IMR-90 (cell line): ENCODE measurements at regions not wholly inside any gene's neighbourhood (a gene's known extent, or its start where the extent isn't known, plus 50 kb on each side); places are given as distances from the start of the nearest gene placed in this dataset.

Source experiments
- ATAC-seq: fragments of 200-7000 bp; cut with Tn5 transposase; 2 replicates; pipeline ENCODE4 v1.9.1; 2020; ENCODE audit warnings: low read depth, mild to moderate bottlenecking, moderate library complexity
- BruUV-seq: library from RNA; stranded (reverse); fragments of 400-500 nt; replicated peaks from 2 replicates; lab custom pipeline; 2021; lab: Mats Ljungman, UMichigan
- CTCF ChIA-PET: fragments of 300-600 bp; formaldehyde crosslinking; extraction: SDS; loops from one replicate; lab custom pipeline; 2021; ENCODE audit warnings: antibody characterized with exemption; lab: Yijun Ruan, JAX
- POLR2A ChIA-PET: fragments of 300-600 bp; sonication (Branson Sonifier 250); formaldehyde crosslinking; loops from one replicate; lab custom pipeline; 2022; ENCODE audit warnings: antibody characterized with exemption; ENCODE audit not compliant: unreplicated experiment; lab: Charles Lee
- DNase-seq: peaks from one replicate; pipeline ENCODE4 v3.0.0; 2013
- H2AFZ ChIP-seq: replicated peaks from 2 replicates; pipeline ENCODE3; 2013; ENCODE audit warnings: low read length, mild to moderate bottlenecking; ENCODE audit not compliant: poor library complexity
- H2AK5ac ChIP-seq: 2 replicates; pipeline ENCODE4 v1.6.1; 2013; ENCODE audit warnings: low read depth, low read length, inconsistent platforms
- H2AK9ac ChIP-seq: replicated peaks from 2 replicates; pipeline ENCODE3; 2013; ENCODE audit warnings: mild to moderate bottlenecking, low read depth, low read length, moderate library complexity; ENCODE audit not compliant: poor library complexity
- H2BK120ac ChIP-seq: 2 replicates; pipeline ENCODE4 v1.6.1; 2013; ENCODE audit warnings: low read depth, low read length, inconsistent platforms
- H2BK15ac ChIP-seq: 3 replicates; pipeline ENCODE4 v1.6.1; 2013; ENCODE audit warnings: low read depth, low read length, inconsistent platforms
- H2BK20ac ChIP-seq: 2 replicates; pipeline ENCODE4 v1.6.1; 2013; ENCODE audit warnings: low read depth, mild to moderate bottlenecking, inconsistent platforms, low read length, moderate library complexity
- H2BK5ac ChIP-seq: 2 replicates; pipeline ENCODE4 v1.6.1; 2013; ENCODE audit warnings: mild to moderate bottlenecking, low read depth, low read length, inconsistent platforms; ENCODE audit not compliant: poor library complexity, severe bottlenecking
- H3K14ac ChIP-seq: replicated peaks from 2 replicates; pipeline ENCODE4 v1.6.1; 2013; ENCODE audit warnings: low read depth, low read length, inconsistent platforms
- H3K18ac ChIP-seq: 2 replicates; pipeline ENCODE4 v1.6.1; 2013; ENCODE audit warnings: low read depth, low read length, control low read depth
- H3K23ac ChIP-seq: 2 replicates; pipeline ENCODE4 v1.6.1; 2013; ENCODE audit warnings: low read depth, low read length, inconsistent platforms
- H3K27ac ChIP-seq: 2 replicates; pipeline ENCODE4 v1.5.1; 2013; ENCODE audit warnings: mild to moderate bottlenecking, control low read depth, low read length; ENCODE audit not compliant: insufficient read depth
- H3K27me3 ChIP-seq: 2 replicates; pipeline ENCODE4 v1.6.1; 2013; ENCODE audit warnings: low read length; ENCODE audit not compliant: control insufficient read depth, insufficient read depth
- H3K36me3 ChIP-seq: 2 replicates; pipeline ENCODE4 v1.6.1; 2013; ENCODE audit warnings: low read length, mixed read lengths; ENCODE audit not compliant: control insufficient read depth, insufficient read depth
- H3K4ac ChIP-seq: 2 replicates; pipeline ENCODE4 v1.6.1; 2013; ENCODE audit warnings: low read depth, low read length, inconsistent platforms
- H3K4me1 ChIP-seq: 2 replicates; pipeline ENCODE4 v1.6.1; 2013; ENCODE audit warnings: low read length, mixed read lengths; ENCODE audit not compliant: control insufficient read depth, insufficient read depth
- H3K4me2 ChIP-seq: 2 replicates; pipeline ENCODE4 v1.6.1; 2013; ENCODE audit warnings: low read depth, mild to moderate bottlenecking, control low read depth, low read length, moderate library complexity
- H3K4me3 ChIP-seq: 2 replicates; pipeline ENCODE4 v1.5.1; 2013; ENCODE audit warnings: low read depth, mild to moderate bottlenecking, control low read depth, low read length, moderate library complexity; ENCODE audit not compliant: insufficient read depth
- H3K56ac ChIP-seq: 2 replicates; pipeline ENCODE4 v1.6.1; 2013; ENCODE audit warnings: low read length, inconsistent platforms; ENCODE audit not compliant: insufficient read depth; ENCODE audit errors: extremely low read depth
- H3K79me1 ChIP-seq, 2 experiments: 2 replicates each; pipeline ENCODE4 v1.6.1; 2013; ENCODE audit warnings: low read length in 2 of 2, inconsistent platforms in 1 of 2, low read depth in 1 of 2
- H3K9ac ChIP-seq: 2 replicates; pipeline ENCODE4 v1.6.1; 2013; ENCODE audit warnings: low read depth, low read length, control low read depth
- H3K9me1 ChIP-seq: 2 replicates; pipeline ENCODE4 v1.6.1; 2013; ENCODE audit warnings: low read length, inconsistent platforms; ENCODE audit not compliant: insufficient read depth
- H3K9me3 ChIP-seq: 2 replicates; pipeline ENCODE4 v1.6.1; 2013; ENCODE audit warnings: low read length; ENCODE audit not compliant: control insufficient read depth, insufficient read depth
- H4K20me1 ChIP-seq: 2 replicates; pipeline ENCODE4 v1.6.1; 2013; ENCODE audit warnings: low read length, inconsistent platforms; ENCODE audit not compliant: insufficient read depth
- H4K5ac ChIP-seq: 2 replicates; pipeline ENCODE4 v1.6.1; 2013; ENCODE audit warnings: mild to moderate bottlenecking, low read depth, low read length, control low read depth
- H4K8ac ChIP-seq, 2 experiments: 2 replicates each; pipeline ENCODE4 v1.6.1; 2013; ENCODE audit warnings: low read depth in 2 of 2, low read length in 2 of 2, control low read depth in 1 of 2, inconsistent platforms in 1 of 2
- H4K91ac ChIP-seq: 2 replicates; pipeline ENCODE4 v1.6.1; 2013; ENCODE audit warnings: low read depth, low read length, inconsistent platforms; ENCODE audit not compliant: insufficient read depth
- BHLHE40 ChIP-seq: fragments of 150-350 bp; IDR thresholded peaks from 2 replicates; pipeline ENCODE4 v1.6.1; 2016; ENCODE audit warnings: mild to moderate bottlenecking, low read depth, low read length
- CEBPB ChIP-seq: IDR thresholded peaks from 2 replicates; pipeline ENCODE4 v1.6.1; 2012; ENCODE audit warnings: low read depth, low read length, improper control_type of control experiment
- MAZ ChIP-seq: IDR thresholded peaks from 2 replicates; pipeline ENCODE4 v1.6.1; 2012; ENCODE audit warnings: low read depth, mild to moderate bottlenecking, low read length, improper control_type of control experiment, moderate library complexity, borderline replicate concordance
- MXI1 ChIP-seq: IDR thresholded peaks from 2 replicates; pipeline ENCODE4 v1.6.1; 2012; ENCODE audit warnings: low read depth, mild to moderate bottlenecking, low read length, moderate library complexity, borderline replicate concordance
- NFE2L2 ChIP-seq: fragments of 150-350 bp; IDR thresholded peaks from 2 replicates; pipeline ENCODE4 v1.6.1; 2016; ENCODE audit warnings: low read depth, mild to moderate bottlenecking, low read length
- POLR2A ChIP-seq: IDR thresholded peaks from 2 replicates; pipeline ENCODE4 v1.6.1; 2012; ENCODE audit warnings: mild to moderate bottlenecking, low read depth, low read length
- RAD21 ChIP-seq: IDR thresholded peaks from 2 replicates; pipeline ENCODE4 v1.6.1; 2012; ENCODE audit warnings: low read length, improper control_type of control experiment
- RCOR1 ChIP-seq: IDR thresholded peaks from 2 replicates; pipeline ENCODE4 v1.6.1; 2012; ENCODE audit warnings: mild to moderate bottlenecking, low read length, improper control_type of control experiment; ENCODE audit not compliant: insufficient replicate concordance
- RFX5 ChIP-seq: IDR thresholded peaks from 2 replicates; pipeline ENCODE4 v1.8.0; 2012; ENCODE audit warnings: low read depth, mild to moderate bottlenecking, low read length, moderate library complexity
- WGBS, 2 experiments: methylation state at CpG; one replicate each; pipeline versions ENCODE4 v1.1.5 to v1.1.7; 2013; ENCODE audit warnings: missing lambda C conversion rate in 2 of 2; ENCODE audit not compliant: insufficient read length in 1 of 2; ENCODE audit errors: extremely low coverage in 2 of 2; 5-methylcytosine and 5-hydroxymethylcytosine counted together
- dilution Hi-C: fragments of 300-500 bp; cut with HindIII; formaldehyde crosslinking; loops from one replicate; pipeline ENCODE4 v1.14.3; 2018; ENCODE audit warnings: low sequenced_read_pairs; ENCODE audit not compliant: unreplicated experiment
- in situ Hi-C: fragments of 300-500 bp; cut with MboI; formaldehyde crosslinking; loops from 3 replicates; pipeline ENCODE4 v1.14.3; 2019; ENCODE audit warnings: low sequenced_read_pairs, inconsistent platforms, mixed read lengths
- intact Hi-C: fragments of 100-400 bp; cut with micrococcal nuclease; formaldehyde crosslinking; loops from 2 replicates; pipeline ENCODE4 v1.10.0; 2022
- TF ChIP-seq, protein P1 (sequence below): fragments of 150-350 bp; IDR thresholded peaks from 2 replicates; pipeline ENCODE4 v1.6.1; 2016; ENCODE audit warnings: low read depth, mild to moderate bottlenecking, low read length, moderate library complexity, borderline replicate concordance

DNA sequence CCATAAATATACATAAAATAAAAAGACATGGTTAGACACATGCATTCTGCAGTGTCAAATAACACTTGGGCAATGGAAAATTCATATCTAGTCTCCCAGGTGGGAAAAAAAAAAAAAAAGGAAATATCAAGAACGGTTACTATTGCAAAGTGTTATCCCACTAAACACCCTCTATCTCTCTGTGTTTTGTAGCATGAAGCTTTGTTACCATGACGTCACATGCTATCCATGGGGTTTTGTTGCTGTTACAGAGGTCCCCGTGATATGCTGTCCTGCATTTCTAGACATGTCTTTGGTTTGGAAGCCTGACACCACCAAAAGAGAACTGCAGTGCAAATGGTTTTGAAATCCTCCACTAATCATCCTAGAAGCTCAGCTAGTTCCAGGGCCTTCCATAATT is 50.7 kb upstream of the TLR3 start:
- Histone ChIP-seq H2AK5ac (no peak overlapping the region), H3K9ac (no peak overlapping the region), H4K5ac (no peak overlapping the region), H3K18ac (no peak overlapping the region), H3K36me3 (no peaks in the 10 kb centered on the region), H3K27me3 (peaks cover 16% of the 10 kb centered on the region), H3K56ac (no peak overlapping the region), H2BK5ac (no peak overlapping the region), H3K4me1 (no peaks in the 10 kb centered on the region), H2BK15ac (no peak overlapping the region), H3K23ac (no peak overlapping the region), H3K9me3 (no peaks in the 10 kb centered on the region), H2BK120ac (no peak overlapping the region), H3K4me2 (no peak overlapping the region), H4K91ac (no peak overlapping the region), H2BK20ac (no peak overlapping the region), H3K4me3 (no peak overlapping the region), H2AK9ac (no peak overlapping the region), H3K14ac (no peak overlapping the region), H3K79me1 (no peaks in the 10 kb centered on the region), H3K9me1 (no peaks in the 10 kb centered on the region), H3K4ac (no peak overlapping the region), H2AFZ (no peak overlapping the region), H3K27ac (no peak overlapping the region), H4K8ac (no peak overlapping the region), H4K20me1 (no peaks in the 10 kb centered on the region)
- no CpG with 5 or more reads among the region's 3 CpGs for WGBS, 2 experiments
- dilution Hi-C loops (no loop called here), in situ Hi-C loops (no loop called here), intact Hi-C loops (no loop called here)
- DNase-seq (no peak), ATAC-seq (no peak)
- no peak for TF ChIP-seq RCOR1
- TF ChIP-seq MAZ: no peak
- TF ChIP-seq POLR2A: no peak
- no peak for TF ChIP-seq BHLHE40
- TF ChIP-seq RAD21: no peak
- no peak for TF ChIP-seq MXI1
- TF ChIP-seq, protein P1, sequence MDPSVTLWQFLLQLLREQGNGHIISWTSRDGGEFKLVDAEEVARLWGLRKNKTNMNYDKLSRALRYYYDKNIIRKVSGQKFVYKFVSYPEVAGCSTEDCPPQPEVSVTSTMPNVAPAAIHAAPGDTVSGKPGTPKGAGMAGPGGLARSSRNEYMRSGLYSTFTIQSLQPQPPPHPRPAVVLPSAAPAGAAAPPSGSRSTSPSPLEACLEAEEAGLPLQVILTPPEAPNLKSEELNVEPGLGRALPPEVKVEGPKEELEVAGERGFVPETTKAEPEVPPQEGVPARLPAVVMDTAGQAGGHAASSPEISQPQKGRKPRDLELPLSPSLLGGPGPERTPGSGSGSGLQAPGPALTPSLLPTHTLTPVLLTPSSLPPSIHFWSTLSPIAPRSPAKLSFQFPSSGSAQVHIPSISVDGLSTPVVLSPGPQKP: no peak
- TF ChIP-seq RFX5: no peak
- no peak for TF ChIP-seq NFE2L2
- TF ChIP-seq CEBPB: no peak
- ChIA-PET CTCF (interaction anchor here (0.5 to 1.0 kb wide), 3 partner anchors 57 to 321 kb away, joined by 3 to 5 read pairs (median 3); no protein-coding TSS in a partner anchor), POLR2A (no interaction called here)
- BruUV-seq: no TSS peak
